Activated CD4-positive, alpha-beta T cell treated with anti-CD3 and anti-CD28 coated beads for 36 hours (primary cell): ENCODE measurements at regions not wholly inside any gene's neighbourhood (a gene's known extent, or its start where the extent isn't known, plus 50 kb on each side); places are given as distances from the start of the nearest gene placed in this dataset.

Source experiments
- ATAC-seq: fragments of 200-7000 bp; cut with Tn5 transposase; one replicate; pipeline ENCODE4 v1.10.0; 2021; ENCODE audit warnings: mild to moderate bottlenecking, moderate library complexity
- CTCF ChIA-PET: fragments of 350-600 bp; sonication (Branson Sonifier 250); formaldehyde crosslinking; loops from one replicate; lab custom pipeline; 2021; ENCODE audit warnings: antibody characterized with exemption; lab: Charles Lee
- POLR2A ChIA-PET: fragments of 350-600 bp; sonication (Branson Sonifier 250); formaldehyde crosslinking; loops from one replicate; lab custom pipeline; 2021; ENCODE audit warnings: antibody characterized with exemption, inconsistent platforms; lab: Charles Lee
- DNase-seq: peaks from one replicate; pipeline ENCODE4 v3.0.0-alpha.2; 2020
- H3K27ac Mint-ChIP-seq: one replicate; pipeline ENCODE4 v1.8.0; 2021; ENCODE audit warnings: mixed read lengths
- H3K27me3 Mint-ChIP-seq: one replicate; pipeline ENCODE4 v1.8.0; 2021; ENCODE audit warnings: mixed read lengths
- H3K36me3 Mint-ChIP-seq: one replicate; pipeline ENCODE4 v1.8.0; 2021; ENCODE audit warnings: low read depth, mixed read lengths
- H3K4me1 Mint-ChIP-seq: one replicate; pipeline ENCODE4 v1.8.0; 2021; ENCODE audit warnings: mixed read lengths
- H3K4me3 Mint-ChIP-seq: one replicate; pipeline ENCODE4 v1.8.0; 2021; ENCODE audit warnings: mild to moderate bottlenecking, moderate library complexity, mixed read lengths
- H3K9me3 Mint-ChIP-seq: one replicate; pipeline ENCODE4 v1.8.0; 2021; ENCODE audit warnings: low read depth, mixed read lengths
- intact Hi-C, 2 experiments: fragments of 100-400 bp; cut with DNase I in 1 of 2; cut with micrococcal nuclease in 1 of 2; formaldehyde crosslinking; loops; one replicate each; pipeline versions ENCODE4 v1.14.2 to v1.15.1; 2022 to 2024; cut with DNase I, micrococcal nuclease

GRCh38 chr5:89246864-89247263, 363.9 kb upstream of the MEF2C start:
- Mint-ChIP-seq H3K4me1 (peaks cover 3% of the 10 kb centered on the region), H3K27ac (no peak overlapping the region), H3K27me3 (no peaks in the 10 kb centered on the region), H3K9me3 (no peaks in the 10 kb centered on the region), H3K36me3 (no peaks in the 10 kb centered on the region), H3K4me3 (no peak overlapping the region)
- no peak for ATAC-seq
- intact Hi-C loops, result no loop called here
- ChIA-PET POLR2A (no interaction called here), CTCF (interaction anchor here (0.7 kb wide), 1 partner anchor 1368 kb away, joined by 3 read pairs; no protein-coding TSS in a partner anchor)
- DNase-seq, result no peak

- no peak overlapping the region for H3K27ac Mint-ChIP-seq
- intact Hi-C loops, result no loop called here
- POLR2A ChIA-PET, result no interaction called here
- no peak for ATAC-seq
- H3K4me3 Mint-ChIP-seq, result no peak overlapping the region
- no peaks in the 10 kb centered on the region for H3K36me3 Mint-ChIP-seq
- H3K9me3 Mint-ChIP-seq, result no peaks in the 10 kb centered on the region
- DNase-seq, result no peak
- CTCF ChIA-PET, result no interaction called here
- H3K27me3 Mint-ChIP-seq, result no peaks in the 10 kb centered on the region
- H3K4me1 Mint-ChIP-seq, result peaks cover 3% of the 10 kb centered on the region
These were observed 363.3 kb upstream of the MEF2C start for GRCh38 chr5:89246252-89246651.

GRCh38 chr5:89243611-89244010, 360.6 kb upstream of the MEF2C start:
- no peaks in the 10 kb centered on the region for H3K36me3 Mint-ChIP-seq
- intact Hi-C loops, result no loop called here
- no peak overlapping the region for H3K4me3 Mint-ChIP-seq
- no peaks in the 10 kb centered on the region for H3K27me3 Mint-ChIP-seq
- H3K27ac Mint-ChIP-seq, result no peak overlapping the region
- POLR2A ChIA-PET, result no interaction called here
- no peak for DNase-seq
- no peaks in the 10 kb centered on the region for H3K9me3 Mint-ChIP-seq
- ATAC-seq, result no peak
- H3K4me1 Mint-ChIP-seq, result peaks cover 3% of the 10 kb centered on the region
- CTCF ChIA-PET, result no interaction called here

- Mint-ChIP-seq H3K4me3 (no peak overlapping the region), H3K36me3 (no peaks in the 10 kb centered on the region), H3K27ac (no peak overlapping the region), H3K9me3 (no peaks in the 10 kb centered on the region), H3K4me1 (no peaks in the 10 kb centered on the region), H3K27me3 (peaks cover 2% of the 10 kb centered on the region)
- ChIA-PET POLR2A (no interaction called here), CTCF (no interaction called here)
- no peak for ATAC-seq
- intact Hi-C loops, result no loop called here
- DNase-seq, result no peak
These were observed 358.2 kb upstream of the MEF2C start for GRCh38 chr5:89241186-89241585.

GRCh38 chr5:89236900-89237299, 353.9 kb upstream of the MEF2C start:
- ChIA-PET CTCF (no interaction called here), POLR2A (no interaction called here)
- Mint-ChIP-seq H3K27ac (no peak overlapping the region), H3K36me3 (no peaks in the 10 kb centered on the region), H3K4me3 (no peak overlapping the region), H3K27me3 (peaks cover 2% of the 10 kb centered on the region), H3K9me3 (no peaks in the 10 kb centered on the region), H3K4me1 (peaks cover 3% of the 10 kb centered on the region)
- ATAC-seq (no peak), DNase-seq (no peak)
- intact Hi-C loops, result no loop called here

- intact Hi-C loops, result no loop called here
- H3K4me1 Mint-ChIP-seq, result peaks cover 3% of the 10 kb centered on the region
- CTCF ChIA-PET, result interaction anchor here (1.0 kb wide), 1 partner anchor 253 kb away, joined by 3 read pairs; no protein-coding TSS in a partner anchor
- H3K27me3 Mint-ChIP-seq, result peaks cover 2% of the 10 kb centered on the region
- no peak for ATAC-seq
- no peak for DNase-seq
- H3K27ac Mint-ChIP-seq, result no peak overlapping the region
- no peaks in the 10 kb centered on the region for H3K9me3 Mint-ChIP-seq
- POLR2A ChIA-PET, result no interaction called here
- H3K36me3 Mint-ChIP-seq, result no peaks in the 10 kb centered on the region
- no peak overlapping the region for H3K4me3 Mint-ChIP-seq
These were observed 350.5 kb upstream of the MEF2C start for GRCh38 chr5:89233462-89233861.

GRCh38 chr5:89232139-89232603, 349.2 kb upstream of the MEF2C start:
- Mint-ChIP-seq H3K27ac (no peak overlapping the region), H3K36me3 (no peaks in the 10 kb centered on the region), H3K4me3 (no peak overlapping the region), H3K4me1 (peaks cover 3% of the 10 kb centered on the region), H3K27me3 (no peaks in the 10 kb centered on the region), H3K9me3 (no peaks in the 10 kb centered on the region)
- ChIA-PET CTCF (interaction anchor here (0.6 to 0.7 kb wide), 2 partner anchors 17 to 502 kb away, joined by 3 read pairs; no protein-coding TSS in a partner anchor), POLR2A (no interaction called here)
- ATAC-seq (peak; percentile 49), DNase-seq (no peak)
- intact Hi-C loops, result no loop called here

GRCh38 chr5:89230178-89230577, 347.2 kb upstream of the MEF2C start:
- Mint-ChIP-seq H3K27ac (no peak overlapping the region), H3K9me3 (no peaks in the 10 kb centered on the region), H3K4me3 (no peak overlapping the region), H3K4me1 (peaks cover 3% of the 10 kb centered on the region), H3K27me3 (no peaks in the 10 kb centered on the region), H3K36me3 (no peaks in the 10 kb centered on the region)
- intact Hi-C loops, result no loop called here
- DNase-seq (no peak), ATAC-seq (no peak)
- POLR2A ChIA-PET, result no interaction called here
- CTCF ChIA-PET, result no interaction called here

GRCh38 chr5:89229331-89230070, 346.5 kb upstream of the MEF2C start:
- no peaks in the 10 kb centered on the region for H3K36me3 Mint-ChIP-seq
- no peak overlapping the region for H3K27ac Mint-ChIP-seq
- ATAC-seq, result no peak
- no peak for DNase-seq
- H3K4me3 Mint-ChIP-seq, result no peak overlapping the region
- no peaks in the 10 kb centered on the region for H3K27me3 Mint-ChIP-seq
- CTCF ChIA-PET, result no interaction called here
- peaks cover 3% of the 10 kb centered on the region for H3K4me1 Mint-ChIP-seq
- H3K9me3 Mint-ChIP-seq, result no peaks in the 10 kb centered on the region
- intact Hi-C loops, result no loop called here
- POLR2A ChIA-PET, result no interaction called here

- ATAC-seq, result no peak
- intact Hi-C loops, result no loop called here
- ChIA-PET POLR2A (no interaction called here), CTCF (no interaction called here)
- Mint-ChIP-seq H3K9me3 (no peaks in the 10 kb centered on the region), H3K4me1 (peaks cover 3% of the 10 kb centered on the region), H3K27me3 (no peaks in the 10 kb centered on the region), H3K27ac (no peak overlapping the region), H3K36me3 (no peaks in the 10 kb centered on the region), H3K4me3 (no peak overlapping the region)
- no peak for DNase-seq
These were observed 345.4 kb upstream of the MEF2C start for GRCh38 chr5:89228355-89228754.

GRCh38 chr5:89218364-89218763, 335.4 kb upstream of the MEF2C start:
- Mint-ChIP-seq H3K4me3 (no peak overlapping the region), H3K9me3 (no peaks in the 10 kb centered on the region), H3K36me3 (no peaks in the 10 kb centered on the region), H3K4me1 (no peaks in the 10 kb centered on the region), H3K27ac (no peak overlapping the region), H3K27me3 (no peaks in the 10 kb centered on the region)
- POLR2A ChIA-PET, result no interaction called here
- intact Hi-C loops, result no loop called here
- CTCF ChIA-PET, result no interaction called here
- no peak for DNase-seq
- no peak for ATAC-seq

- H3K27me3 Mint-ChIP-seq, result no peaks in the 10 kb centered on the region
- H3K9me3 Mint-ChIP-seq, result no peaks in the 10 kb centered on the region
- intact Hi-C loops, result no loop called here
- no peaks in the 10 kb centered on the region for H3K36me3 Mint-ChIP-seq
- ATAC-seq (no peak), DNase-seq (no peak)
- no peak overlapping the region for H3K4me3 Mint-ChIP-seq
- no peak overlapping the region for H3K27ac Mint-ChIP-seq
- no peaks in the 10 kb centered on the region for H3K4me1 Mint-ChIP-seq
- POLR2A ChIA-PET, result interaction anchor here (0.7 kb wide), 1 partner anchor 69 kb away, joined by 3 read pairs; no protein-coding TSS in a partner anchor
- CTCF ChIA-PET, result no interaction called here
These were observed 333.6 kb upstream of the MEF2C start for GRCh38 chr5:89216606-89217005.
